Testis (tissue), 2 donors: ENCODE measurements at regions not wholly inside any gene's neighbourhood (a gene's known extent, or its start where the extent isn't known, plus 50 kb on each side); places are given as distances from the start of the nearest gene placed in this dataset.
"Not testable (repeated sequence)": the region's sequence is repeated elsewhere in the genome, so short reads cannot be mapped to it uniquely, and the experiment has no call there.

Source experiments
- DNase-seq: peaks from one replicate; pipeline ENCODE4 v3.0.0-alpha.2; 2019
- H3K27ac ChIP-seq, 2 donors: fragments of 200-600 bp; sonication (generic); one replicate each; pipeline ENCODE4 v1.5.1; 2019
- H3K27me3 ChIP-seq: fragments of 200-600 bp; sonication (generic); one replicate; pipeline ENCODE4 v1.5.1; 2019
- H3K36me3 ChIP-seq: fragments of 200-600 bp; sonication (generic); one replicate; pipeline ENCODE4 v1.5.1; 2017; ENCODE audit warnings: low read depth; ENCODE audit errors: missing control alignments
- H3K4me1 ChIP-seq: fragments of 200-600 bp; sonication (generic); one replicate; pipeline ENCODE4 v1.5.1; 2019
- H3K4me3 ChIP-seq, 2 donors: fragments of 200-600 bp; sonication (generic); one replicate each; pipeline ENCODE4 v1.5.1; 2017 to 2019
- H3K9me3 ChIP-seq: fragments of 200-600 bp; sonication (generic); one replicate; pipeline ENCODE4 v1.5.1; 2017
- CTCF ChIP-seq, 3 experiments: fragments of 450-650 bp in 2 of 3; fragments of 200-600 bp in 1 of 3; sonication (generic) in 1 of 3; IDR thresholded peaks; one replicate each; pipeline ENCODE4 v1.5.1; 2016 to 2019; ENCODE audit warnings: antibody characterized with exemption in 3 of 3, mild to moderate bottlenecking in 2 of 3, moderate library complexity in 1 of 3
- POLR2A ChIP-seq: fragments of 450-650 bp; IDR thresholded peaks from one replicate; pipeline ENCODE4 v1.6.1; 2017; ENCODE audit warnings: antibody characterized with exemption, mild to moderate bottlenecking, moderate library complexity
- WGBS, 2 donors: methylation state at CpG; one replicate each; pipeline ENCODE4 v1.1.5; 2018; 5-methylcytosine and 5-hydroxymethylcytosine counted together
- intact Hi-C: fragments of 100-400 bp; cut with DNase I; formaldehyde crosslinking; loops from one replicate; pipeline ENCODE4 v1.15.1; 2023; ENCODE audit warnings: low total_unique reads

- Histone ChIP-seq H3K9me3 (no peaks in the 10 kb centered on the region), H3K4me1 (no peaks in the 10 kb centered on the region), H3K27me3 (no peaks in the 10 kb centered on the region), H3K27ac (no peak overlapping the region), H3K36me3 (no peaks in the 10 kb centered on the region), H3K4me3 (no peak overlapping the region)
- no peak for TF ChIP-seq CTCF (IDR thresholded peaks at IDR 0.05)
- no peak for TF ChIP-seq POLR2A
- no peak for DNase-seq
- WGBS, 2 donors = 96 to 98% methylated on average over 2 of the region's 2 CpGs
- intact Hi-C loops = no loop called here
Measured at GRCh38 chr5:89823046-89823445, 586.5 kb downstream of the CETN3 start.

- no peaks in the 10 kb centered on the region for H3K4me1 ChIP-seq
- WGBS, 2 donors = 57 to 65% methylated on average over 4 of the region's 4 CpGs
- no peak overlapping the region for H3K4me3 ChIP-seq
- intact Hi-C loops = no loop called here
- H3K36me3 ChIP-seq = no peaks in the 10 kb centered on the region
- H3K9me3 ChIP-seq = no peaks in the 10 kb centered on the region
- TF ChIP-seq CTCF (IDR thresholded peaks at IDR 0.05) = no peak
- no peak for TF ChIP-seq POLR2A
- H3K27me3 ChIP-seq = no peaks in the 10 kb centered on the region
- H3K27ac ChIP-seq = no peak overlapping the region
- no peak for DNase-seq
Measured at GRCh38 chr5:89817841-89818240, 591.7 kb downstream of the CETN3 start.

GRCh38 chr5:89816038-89816437 is 593.5 kb downstream of the CETN3 start:
- no peak for TF ChIP-seq CTCF (IDR thresholded peaks at IDR 0.05)
- no peak for TF ChIP-seq POLR2A
- H3K4me1 ChIP-seq = no peaks in the 10 kb centered on the region
- 84 to 85% methylated on average over 2 of the region's 2 CpGs for WGBS, 2 donors
- intact Hi-C loops = no loop called here
- H3K27me3 ChIP-seq = no peaks in the 10 kb centered on the region
- H3K4me3 ChIP-seq = no peak overlapping the region
- no peaks in the 10 kb centered on the region for H3K9me3 ChIP-seq
- DNase-seq = no peak
- H3K36me3 ChIP-seq = no peaks in the 10 kb centered on the region
- no peak overlapping the region for H3K27ac ChIP-seq

- DNase-seq, H3K4me3 ChIP-seq, H3K36me3 ChIP-seq, H3K27ac ChIP-seq, intact Hi-C loops, H3K27me3 ChIP-seq, H3K4me1 ChIP-seq, H3K9me3 ChIP-seq: not testable (repeated sequence)
- 84 to 94% methylated on average over 4 to 5 of the region's 5 CpGs for WGBS, 2 donors
Measured at GRCh38 chr5:89800735-89801134, 608.8 kb downstream of the CETN3 start.

GRCh38 chr5:89794504-89794903 is 615.1 kb downstream of the CETN3 start:
- H3K27ac ChIP-seq, H3K4me3 ChIP-seq, H3K27me3 ChIP-seq, DNase-seq, H3K9me3 ChIP-seq, intact Hi-C loops, H3K36me3 ChIP-seq, H3K4me1 ChIP-seq: not testable (repeated sequence)
- WGBS, 2 donors = 92% methylated on average over 6 of the region's 6 CpGs

GRCh38 chr5:89779734-89780133 is 629.8 kb downstream of the CETN3 start:
- intact Hi-C loops, H3K27ac ChIP-seq, DNase-seq: not testable (repeated sequence)

More at GRCh38 chr5:89779734-89780133, 629.8 kb downstream of the CETN3 start:
- H3K4me3 ChIP-seq, H3K27me3 ChIP-seq, H3K4me1 ChIP-seq, H3K9me3 ChIP-seq, H3K36me3 ChIP-seq: not testable (repeated sequence)
